ENCODE measurements at regions not wholly inside any gene's neighbourhood (a gene's known extent, or its start where the extent isn't known, plus 50 kb on each side); places are given as distances from the start of the nearest gene placed in this dataset.

GRCh38 chr20:43387737-43388136 is 70.0 kb upstream of the SRSF6 start:
- peaks cover 6% of the 10 kb centered on the region; the same call in 1 of the 2 replicates for H3K9me3 ChIP-seq
- H3K27ac Mint-ChIP-seq (ENCODE audit: unreplicated experiment) = no peak overlapping the region
- no peaks in the 10 kb centered on the region for H3K4me1 Mint-ChIP-seq (ENCODE audit: low read depth, unreplicated experiment)
- TF ChIP-seq CTCF (IDR thresholded peaks at IDR 0.05; ENCODE audit: insufficient read depth in 1 of 2, low read depth in 1 of 2, low read length in 1 of 2, severe bottlenecking in 1 of 2, unreplicated experiment in 1 of 2) = no peak
- H3K4me3 Mint-ChIP-seq (ENCODE audit: unreplicated experiment) = no peak overlapping the region
- BruUV-seq (replicated peaks) = no TSS peak
- peaks cover 17% of the 10 kb centered on the region for H3K27me3 Mint-ChIP-seq (ENCODE audit: insufficient read depth, unreplicated experiment)
- no peaks in the 10 kb centered on the region for H3K36me3 Mint-ChIP-seq (ENCODE audit: insufficient read depth, unreplicated experiment)
- no peak overlapping the region for H3K4me3 ChIP-seq (ENCODE audit: low read depth, low read length)
- ChIA-PET CTCF (no interaction called here), POLR2A (no interaction called here)
- intact Hi-C loops (cut with micrococcal nuclease; ENCODE audit: unreplicated experiment) = no loop called here
- no peaks in the 10 kb centered on the region for H3K36me3 ChIP-seq (ENCODE audit: control insufficient read depth, insufficient read depth, low read length)
- H3K27me3 ChIP-seq (replicated peaks; ENCODE audit: control insufficient read depth, insufficient read depth, low read length) = no peaks in the 10 kb centered on the region; the same call in 1 of the 2 replicates
- no peaks in the 10 kb centered on the region for H3K9me3 Mint-ChIP-seq (ENCODE audit: unreplicated experiment)
- H3K4me1 ChIP-seq = no peaks in the 10 kb centered on the region
- no peak for DNase-seq

- H3K4me1 Mint-ChIP-seq (ENCODE audit: low read depth, unreplicated experiment) = no peaks in the 10 kb centered on the region
- DNase-seq = no peak
- no peaks in the 10 kb centered on the region; the same call in 1 of the 2 replicates for H3K27me3 ChIP-seq (replicated peaks; ENCODE audit: control insufficient read depth, insufficient read depth, low read length)
- H3K4me3 ChIP-seq (ENCODE audit: low read depth, low read length) = no peak overlapping the region
- no peak for TF ChIP-seq CTCF (IDR thresholded peaks at IDR 0.05; ENCODE audit: insufficient read depth in 1 of 2, low read depth in 1 of 2, low read length in 1 of 2, severe bottlenecking in 1 of 2, unreplicated experiment in 1 of 2)
- ChIA-PET POLR2A (no interaction called here), CTCF (no interaction called here)
- BruUV-seq (replicated peaks) = no TSS peak
- no peaks in the 10 kb centered on the region for H3K36me3 Mint-ChIP-seq (ENCODE audit: insufficient read depth, unreplicated experiment)
- H3K4me1 ChIP-seq = no peaks in the 10 kb centered on the region
- H3K9me3 ChIP-seq = peaks cover 6% of the 10 kb centered on the region; the same call in 1 of the 2 replicates
- no peak overlapping the region for H3K4me3 Mint-ChIP-seq (ENCODE audit: unreplicated experiment)
- no peak overlapping the region for H3K27ac Mint-ChIP-seq (ENCODE audit: unreplicated experiment)
- intact Hi-C loops (cut with micrococcal nuclease; ENCODE audit: unreplicated experiment) = no loop called here
- peaks cover 16% of the 10 kb centered on the region for H3K27me3 Mint-ChIP-seq (ENCODE audit: insufficient read depth, unreplicated experiment)
- no peaks in the 10 kb centered on the region for H3K9me3 Mint-ChIP-seq (ENCODE audit: unreplicated experiment)
- H3K36me3 ChIP-seq (ENCODE audit: control insufficient read depth, insufficient read depth, low read length) = no peaks in the 10 kb centered on the region
These were observed 70.8 kb upstream of the SRSF6 start for GRCh38 chr20:43386878-43387277.

- TF ChIP-seq CTCF (IDR thresholded peaks at IDR 0.05; ENCODE audit: insufficient read depth in 1 of 2, low read depth in 1 of 2, low read length in 1 of 2, severe bottlenecking in 1 of 2, unreplicated experiment in 1 of 2) = no peak
- peaks cover 6% of the 10 kb centered on the region; the same call in 1 of the 2 replicates for H3K9me3 ChIP-seq
- BruUV-seq (replicated peaks) = no TSS peak
These were observed 71.8 kb upstream of the SRSF6 start for GRCh38 chr20:43385914-43386313.

More at GRCh38 chr20:43385914-43386313, 71.8 kb upstream of the SRSF6 start:
- Mint-ChIP-seq H3K9me3 (ENCODE audit: unreplicated experiment) (no peaks in the 10 kb centered on the region), H3K36me3 (ENCODE audit: insufficient read depth, unreplicated experiment) (no peaks in the 10 kb centered on the region), H3K4me3 (ENCODE audit: unreplicated experiment) (no peak overlapping the region), H3K4me1 (ENCODE audit: low read depth, unreplicated experiment) (no peaks in the 10 kb centered on the region), H3K27ac (ENCODE audit: unreplicated experiment) (no peak overlapping the region), H3K27me3 (ENCODE audit: insufficient read depth, unreplicated experiment) (peaks cover 14% of the 10 kb centered on the region)
- H3K4me3 ChIP-seq (ENCODE audit: low read depth, low read length) = no peak overlapping the region
- no peaks in the 10 kb centered on the region; the same call in 1 of the 2 replicates for H3K27me3 ChIP-seq (replicated peaks; ENCODE audit: control insufficient read depth, insufficient read depth, low read length)
- ChIA-PET CTCF (no interaction called here), POLR2A (no interaction called here)
- no peak for DNase-seq
- intact Hi-C loops (cut with micrococcal nuclease; ENCODE audit: unreplicated experiment) = no loop called here
- H3K4me1 ChIP-seq = no peaks in the 10 kb centered on the region
- no peaks in the 10 kb centered on the region for H3K36me3 ChIP-seq (ENCODE audit: control insufficient read depth, insufficient read depth, low read length)

All from Caco-2 (cell line).